ENCODE measurements at regions not wholly inside any gene's neighbourhood (a gene's known extent, or its start where the extent isn't known, plus 50 kb on each side); places are given as distances from the start of the nearest gene placed in this dataset.

GRCh38 chr1:209059981-209060380 is 523.5 kb upstream of the CAMK1G start:
- Mint-ChIP-seq H3K36me3 (ENCODE audit: low read depth) (no peaks in the 10 kb centered on the region), H3K4me3 (no peak overlapping the region), H3K27ac (no peak overlapping the region), H3K9me3 (peaks cover 6% of the 10 kb centered on the region), H3K27me3 (ENCODE audit: low read depth) (no peaks in the 10 kb centered on the region), H3K4me1 (ENCODE audit: low read depth) (no peaks in the 10 kb centered on the region)
- no peak for DNase-seq
- CTCF ChIA-PET, result no interaction called here
- intact Hi-C loops (cut with micrococcal nuclease), result no loop called here

GRCh38 chr1:209062081-209062620 is 521.4 kb upstream of the CAMK1G start:
- CTCF ChIA-PET, result no interaction called here
- H3K9me3 Mint-ChIP-seq, result peaks cover under 1% of the 10 kb centered on the region
- H3K36me3 Mint-ChIP-seq (ENCODE audit: low read depth), result no peaks in the 10 kb centered on the region
- no peak for DNase-seq
- H3K4me1 Mint-ChIP-seq (ENCODE audit: low read depth), result no peaks in the 10 kb centered on the region
- intact Hi-C loops (cut with micrococcal nuclease), result no loop called here
- no peak overlapping the region for H3K4me3 Mint-ChIP-seq
- no peaks in the 10 kb centered on the region for H3K27me3 Mint-ChIP-seq (ENCODE audit: low read depth)
- no peak overlapping the region for H3K27ac Mint-ChIP-seq

- Mint-ChIP-seq H3K27me3 (ENCODE audit: low read depth) (no peaks in the 10 kb centered on the region), H3K9me3 (no peaks in the 10 kb centered on the region), H3K4me1 (ENCODE audit: low read depth) (no peaks in the 10 kb centered on the region), H3K36me3 (ENCODE audit: low read depth) (no peaks in the 10 kb centered on the region), H3K27ac (no peak overlapping the region), H3K4me3 (no peak overlapping the region)
- DNase-seq, result no peak
- intact Hi-C loops (cut with micrococcal nuclease), result no loop called here
- CTCF ChIA-PET, result no interaction called here
Measured at GRCh38 chr1:209062863-209063262, 520.7 kb upstream of the CAMK1G start.

GRCh38 chr1:209063767-209064659 is 519.5 kb upstream of the CAMK1G start:
- CTCF ChIA-PET, result no interaction called here
- H3K4me3 Mint-ChIP-seq, result no peak overlapping the region
- DNase-seq, result no peak
- no peak overlapping the region for H3K27ac Mint-ChIP-seq
- no peaks in the 10 kb centered on the region for H3K27me3 Mint-ChIP-seq (ENCODE audit: low read depth)
- no peaks in the 10 kb centered on the region for H3K9me3 Mint-ChIP-seq
- no peaks in the 10 kb centered on the region for H3K4me1 Mint-ChIP-seq (ENCODE audit: low read depth)
- intact Hi-C loops (cut with micrococcal nuclease), result no loop called here
- no peaks in the 10 kb centered on the region for H3K36me3 Mint-ChIP-seq (ENCODE audit: low read depth)

- Mint-ChIP-seq H3K4me1 (ENCODE audit: low read depth) (no peaks in the 10 kb centered on the region), H3K27ac (no peak overlapping the region), H3K27me3 (ENCODE audit: low read depth) (no peaks in the 10 kb centered on the region), H3K4me3 (no peak overlapping the region), H3K9me3 (no peaks in the 10 kb centered on the region), H3K36me3 (ENCODE audit: low read depth) (no peaks in the 10 kb centered on the region)
- no peak for DNase-seq
- intact Hi-C loops (cut with micrococcal nuclease), result no loop called here
- CTCF ChIA-PET, result no interaction called here
Measured at GRCh38 chr1:209064850-209065706, 518.4 kb upstream of the CAMK1G start.

GRCh38 chr1:209072481-209072880 is 511.0 kb upstream of the CAMK1G start:
- no peak for DNase-seq
- H3K4me1 Mint-ChIP-seq (ENCODE audit: low read depth), result no peaks in the 10 kb centered on the region
- H3K4me3 Mint-ChIP-seq, result no peak overlapping the region
- H3K9me3 Mint-ChIP-seq, result no peaks in the 10 kb centered on the region
- no peak overlapping the region for H3K27ac Mint-ChIP-seq
- no peaks in the 10 kb centered on the region for H3K36me3 Mint-ChIP-seq (ENCODE audit: low read depth)
- intact Hi-C loops (cut with micrococcal nuclease), result no loop called here
- H3K27me3 Mint-ChIP-seq (ENCODE audit: low read depth), result peaks cover 2% of the 10 kb centered on the region
- CTCF ChIA-PET, result no interaction called here

- CTCF ChIA-PET, result no interaction called here
- Mint-ChIP-seq H3K4me3 (no peak overlapping the region), H3K4me1 (ENCODE audit: low read depth) (no peaks in the 10 kb centered on the region), H3K36me3 (ENCODE audit: low read depth) (no peaks in the 10 kb centered on the region), H3K9me3 (no peaks in the 10 kb centered on the region), H3K27ac (no peak overlapping the region), H3K27me3 (ENCODE audit: low read depth) (peaks cover 2% of the 10 kb centered on the region)
- DNase-seq, result no peak
- intact Hi-C loops (cut with micrococcal nuclease), result no loop called here
Measured at GRCh38 chr1:209073879-209074278, 509.6 kb upstream of the CAMK1G start.

- intact Hi-C loops (cut with micrococcal nuclease), result no loop called here
- Mint-ChIP-seq H3K36me3 (ENCODE audit: low read depth) (no peaks in the 10 kb centered on the region), H3K4me1 (ENCODE audit: low read depth) (no peaks in the 10 kb centered on the region), H3K27me3 (ENCODE audit: low read depth) (peaks cover 3% of the 10 kb centered on the region), H3K9me3 (no peaks in the 10 kb centered on the region), H3K4me3 (no peak overlapping the region), H3K27ac (no peak overlapping the region)
- no peak for DNase-seq
- CTCF ChIA-PET, result no interaction called here
Measured at GRCh38 chr1:209074575-209075250, 508.8 kb upstream of the CAMK1G start.

- H3K27me3 Mint-ChIP-seq (ENCODE audit: low read depth), result peaks cover 3% of the 10 kb centered on the region
Measured at GRCh38 chr1:209076688-209077087, 506.8 kb upstream of the CAMK1G start.

GRCh38 chr1:209080170-209080781 is 503.2 kb upstream of the CAMK1G start:
- H3K9me3 Mint-ChIP-seq, result no peaks in the 10 kb centered on the region
- CTCF ChIA-PET, result interaction anchor here (0.8 kb wide), 1 partner anchor 43 kb away, joined by 4 read pairs; no protein-coding TSS in a partner anchor
- no peak overlapping the region for H3K4me3 Mint-ChIP-seq
- H3K27ac Mint-ChIP-seq, result no peak overlapping the region
- peaks cover 2% of the 10 kb centered on the region for H3K27me3 Mint-ChIP-seq (ENCODE audit: low read depth)
- no peaks in the 10 kb centered on the region for H3K4me1 Mint-ChIP-seq (ENCODE audit: low read depth)
- no peaks in the 10 kb centered on the region for H3K36me3 Mint-ChIP-seq (ENCODE audit: low read depth)
- intact Hi-C loops (cut with micrococcal nuclease), result no loop called here
- no peak for DNase-seq

More at GRCh38 chr1:209076688-209077087, 506.8 kb upstream of the CAMK1G start:
- H3K36me3 Mint-ChIP-seq (ENCODE audit: low read depth), result no peaks in the 10 kb centered on the region
- no peak overlapping the region for H3K4me3 Mint-ChIP-seq
- H3K9me3 Mint-ChIP-seq, result no peaks in the 10 kb centered on the region
- intact Hi-C loops (cut with micrococcal nuclease), result no loop called here
- CTCF ChIA-PET, result no interaction called here
- no peak for DNase-seq
- H3K4me1 Mint-ChIP-seq (ENCODE audit: low read depth), result no peaks in the 10 kb centered on the region
- no peak overlapping the region for H3K27ac Mint-ChIP-seq

- intact Hi-C loops (cut with micrococcal nuclease), result no loop called here
- no peak for DNase-seq
- CTCF ChIA-PET, result no interaction called here
- no peak overlapping the region for H3K27ac Mint-ChIP-seq
- no peaks in the 10 kb centered on the region for H3K36me3 Mint-ChIP-seq (ENCODE audit: low read depth)
- H3K27me3 Mint-ChIP-seq (ENCODE audit: low read depth), result peaks cover 1% of the 10 kb centered on the region
- no peaks in the 10 kb centered on the region for H3K9me3 Mint-ChIP-seq
- H3K4me3 Mint-ChIP-seq, result no peak overlapping the region
- H3K4me1 Mint-ChIP-seq (ENCODE audit: low read depth), result no peaks in the 10 kb centered on the region
Measured at GRCh38 chr1:209086486-209087192, 496.9 kb upstream of the CAMK1G start.

Data from activated naive CD4-positive, alpha-beta T cell treated with anti-CD3 and anti-CD28 coated beads for 36 hours (primary cell).